Endothelial cell of umbilical vein (primary cell): ENCODE measurements at regions not wholly inside any gene's neighbourhood (a gene's known extent, or its start where the extent isn't known, plus 50 kb on each side); places are given as distances from the start of the nearest gene placed in this dataset.

Source experiments
- BruUV-seq: library from RNA; stranded (reverse); fragments of 400-500 nt; replicated peaks from 2 replicates; lab custom pipeline; 2021; lab: Mats Ljungman, UMichigan
- CTCF ChIA-PET: fragments of 300-600, 350-600 bp; sonication (Branson Sonifier 250); formaldehyde crosslinking; loops from one replicate; lab custom pipeline; 2021; ENCODE audit warnings: antibody characterized with exemption, inconsistent platforms; lab: Charles Lee
- POLR2A ChIA-PET: fragments of 300-600, 350-600 bp; sonication (Branson Sonifier 250); formaldehyde crosslinking; loops from one replicate; lab custom pipeline; 2021; ENCODE audit warnings: antibody characterized with exemption, inconsistent platforms; lab: Charles Lee
- DNase-seq: peaks from one replicate; pipeline ENCODE4 v3.0.0-alpha.2; 2011; ENCODE audit warnings: low read depth, low spot score
- FAIRE-seq: peaks from 2 replicates; lab custom pipeline; 2011; peaks lifted over from hg19 to GRCh38; lab: Jason Lieb, UNC
- H2AFZ ChIP-seq: 2 replicates; pipeline ENCODE4 v1.6.0; 2012; ENCODE audit warnings: low read depth, low read length, control low read depth, inconsistent platforms
- H3K27ac ChIP-seq: 2 replicates; pipeline ENCODE4 v1.5.1; 2011; ENCODE audit warnings: low read depth, mild to moderate bottlenecking, control low read depth, low read length, moderate library complexity; ENCODE audit not compliant: insufficient read depth
- H3K27me3 ChIP-seq, 2 experiments: 2 replicates each; pipeline versions ENCODE4 v1.6.0 to v1.6.1; 2011; ENCODE audit warnings: low read length in 2 of 2, mixed read lengths in 1 of 2; ENCODE audit not compliant: control insufficient read depth in 2 of 2, insufficient read depth in 2 of 2
- H3K36me3 ChIP-seq, 2 experiments: 2 replicates in 1 of 2; 3 replicates in 1 of 2; pipeline ENCODE4 v1.5.1; 2011; ENCODE audit warnings: low read length in 2 of 2, mild to moderate bottlenecking in 1 of 2, moderate library complexity in 1 of 2; ENCODE audit not compliant: control insufficient read depth in 2 of 2, insufficient read depth in 2 of 2; ENCODE audit errors: extremely low read depth in 1 of 2
- H3K4me1 ChIP-seq: 3 replicates; pipeline ENCODE4 v1.5.1; 2011; ENCODE audit warnings: mild to moderate bottlenecking, low read length; ENCODE audit not compliant: control insufficient read depth, insufficient read depth; ENCODE audit errors: extremely low read depth
- H3K4me2 ChIP-seq: 2 replicates; pipeline ENCODE4 v1.6.1; 2011; ENCODE audit warnings: low read length, control low read depth, mixed read lengths; ENCODE audit not compliant: insufficient read depth
- H3K4me3 ChIP-seq, 3 experiments: fragments of 200-600 bp in 1 of 3; sonication (generic), shearing (Covaris generic) in 1 of 3; replicated peaks in 1 of 3; 2 replicates each; pipeline ENCODE4 v1.5.1; 2011 to 2016; ENCODE audit warnings: control low read depth in 3 of 3, low read length in 3 of 3, mild to moderate bottlenecking in 2 of 3, inconsistent platforms in 1 of 3, low read depth in 1 of 3, moderate library complexity in 1 of 3; ENCODE audit not compliant: insufficient read depth in 1 of 3
- H3K79me2 ChIP-seq: 2 replicates; pipeline ENCODE4 v1.6.0; 2012; ENCODE audit warnings: low read length, inconsistent platforms; ENCODE audit not compliant: control insufficient read depth, insufficient read depth
- H3K9ac ChIP-seq: replicated peaks from 2 replicates; pipeline ENCODE3; 2011; ENCODE audit warnings: low read length, control low read depth; ENCODE audit not compliant: insufficient read depth; ENCODE audit errors: extremely low read depth
- H3K9me1 ChIP-seq: replicated peaks from 3 replicates; pipeline ENCODE4 v1.6.0; 2011; ENCODE audit warnings: mild to moderate bottlenecking, low read length; ENCODE audit not compliant: control insufficient read depth, insufficient read depth; ENCODE audit errors: extremely low read depth
- H3K9me3 ChIP-seq: replicated peaks from 2 replicates; pipeline ENCODE4 v1.5.1; 2012; ENCODE audit warnings: low read length, inconsistent platforms; ENCODE audit not compliant: control insufficient read depth, insufficient read depth
- H4K20me1 ChIP-seq: replicated peaks from 2 replicates; pipeline ENCODE3; 2011; ENCODE audit warnings: mild to moderate bottlenecking, low read length; ENCODE audit not compliant: control insufficient read depth, insufficient read depth; ENCODE audit errors: extremely low read depth
- CTCF ChIP-seq, 2 donors: IDR thresholded peaks; 1 replicate in 1 of 2; 2 replicates in 1 of 2; pipeline ENCODE4 v1.5.1; 2011; ENCODE audit warnings: low read length in 2 of 2, mild to moderate bottlenecking in 2 of 2, moderate library complexity in 2 of 2, control low read depth in 1 of 2, inconsistent platforms in 1 of 2, low read depth in 1 of 2; ENCODE audit not compliant: insufficient read depth in 1 of 2; ENCODE audit errors: extremely low read depth in 1 of 2
- EZH2 ChIP-seq: IDR thresholded peaks from 2 replicates; pipeline ENCODE4 v1.6.1; 2012; ENCODE audit warnings: borderline replicate concordance, low read depth, mild to moderate bottlenecking, moderate library complexity, low read length, inconsistent platforms; ENCODE audit not compliant: severe bottlenecking
- FOS ChIP-seq: IDR thresholded peaks from 2 replicates; pipeline ENCODE4 v1.6.1; 2011; ENCODE audit warnings: mild to moderate bottlenecking, low read length, moderate library complexity, borderline replicate concordance; ENCODE audit not compliant: insufficient read depth
- GATA2 ChIP-seq: IDR thresholded peaks from 2 replicates; pipeline ENCODE4 v1.7.0; 2011; ENCODE audit warnings: low read depth, mild to moderate bottlenecking, moderate library complexity, mixed read lengths, low read length; ENCODE audit not compliant: insufficient read length, insufficient read depth
- JUN ChIP-seq: IDR thresholded peaks from 2 replicates; pipeline ENCODE4 v1.6.1; 2011; ENCODE audit warnings: borderline replicate concordance, low read depth; ENCODE audit not compliant: insufficient read length, insufficient read depth
- MYC ChIP-seq: IDR thresholded peaks from one replicate; pipeline ENCODE4 v1.6.1; 2011; ENCODE audit warnings: mild to moderate bottlenecking, low read depth, low read length
- POLR2A ChIP-seq: IDR thresholded peaks from 2 replicates; pipeline ENCODE4 v1.6.1; 2012; ENCODE audit warnings: low read depth, mild to moderate bottlenecking, control low read depth, low read length
- dilution Hi-C: fragments of 300-500 bp; cut with MboI; formaldehyde crosslinking; loops from one replicate; pipeline ENCODE4 v1.15.0; 2019; ENCODE audit warnings: low sequenced_read_pairs; ENCODE audit not compliant: extremely low pct_ligation_motif_present
- intact Hi-C: fragments of 100-400 bp; cut with micrococcal nuclease; formaldehyde crosslinking; loops from one replicate; pipeline ENCODE4 v1.10.0; 2022
- TF ChIP-seq, protein P1 (sequence below): IDR thresholded peaks from 2 replicates; pipeline ENCODE4 v1.6.1; 2011; ENCODE audit not compliant: insufficient read depth, insufficient read length

GRCh38 chr10:71127773-71128172, 84.6 kb upstream of the UNC5B start:
- dilution Hi-C loops: no loop called here
- no peak for FAIRE-seq

More at GRCh38 chr10:71127773-71128172, 84.6 kb upstream of the UNC5B start:
- ChIA-PET POLR2A (no interaction called here), CTCF (no interaction called here)
- H3K9me1 ChIP-seq: no peaks in the 10 kb centered on the region
- H3K4me3 ChIP-seq: no peak overlapping the region
- H3K4me2 ChIP-seq: no peak overlapping the region
- no peak overlapping the region for H3K27ac ChIP-seq
- peaks cover 9 to 26% of the 10 kb centered on the region in 2 experiments for H3K27me3 ChIP-seq
- no peaks in the 10 kb centered on the region for H4K20me1 ChIP-seq
- no TSS peak for BruUV-seq
- H3K4me1 ChIP-seq: peaks cover 4% of the 10 kb centered on the region
- H3K9me3 ChIP-seq: no peaks in the 10 kb centered on the region
- no peak overlapping the region for H3K9ac ChIP-seq
- DNase-seq: no peak
- intact Hi-C loops: no loop called here
- H2AFZ ChIP-seq: no peak overlapping the region
- no peaks in the 10 kb centered on the region for H3K36me3 ChIP-seq
- TF ChIP-seq EZH2 (no peak), POLR2A (no peak), MYC (no peak), GATA2 (no peak), CTCF (IDR thresholded peaks at IDR 0.05; ENCODE audit: extremely low read depth in 1 of 2, insufficient read depth in 1 of 2, low read depth in 1 of 2, low read length in 2 of 2) (no peak), JUN (no peak), FOS (no peak)
- TF ChIP-seq, protein P1, sequence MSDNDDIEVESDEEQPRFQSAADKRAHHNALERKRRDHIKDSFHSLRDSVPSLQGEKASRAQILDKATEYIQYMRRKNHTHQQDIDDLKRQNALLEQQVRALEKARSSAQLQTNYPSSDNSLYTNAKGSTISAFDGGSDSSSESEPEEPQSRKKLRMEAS: no peak
- H3K79me2 ChIP-seq: no peaks in the 10 kb centered on the region
